Limb (tissue), 2 donors: ENCODE measurements at regions not wholly inside any gene's neighbourhood (a gene's known extent, or its start where the extent isn't known, plus 50 kb on each side); places are given as distances from the start of the nearest gene placed in this dataset.
"Not testable (repeated sequence)": the region's sequence is repeated elsewhere in the genome, so short reads cannot be mapped to it uniquely, and the experiment has no call there.

Source experiments
- DNase-seq, 2 donors: peaks; one replicate each; pipeline ENCODE4 v3.0.0-alpha.2; 2016; ENCODE audit errors: extremely low spot score in 2 of 2

DNA sequence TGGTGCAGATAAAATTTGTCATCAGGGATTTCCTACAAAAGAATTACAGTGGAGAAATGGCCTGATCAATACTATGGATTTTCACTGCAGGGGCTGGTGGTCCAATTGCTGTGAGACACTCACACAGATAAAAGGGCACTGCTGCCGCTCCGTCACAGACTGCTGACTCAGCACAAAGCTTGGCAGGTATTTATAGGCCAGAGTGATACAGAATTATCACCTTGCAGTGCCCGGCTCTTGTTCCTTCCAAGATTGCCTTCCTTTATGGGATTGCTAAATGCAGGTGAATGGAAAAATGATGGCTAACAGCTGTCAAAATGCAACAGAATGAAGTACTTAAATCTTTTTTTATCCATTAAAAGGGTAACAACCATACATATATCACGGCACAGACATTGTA is 247.8 kb upstream of the ZFP64 start:
- DNase-seq: no peak

DNA sequence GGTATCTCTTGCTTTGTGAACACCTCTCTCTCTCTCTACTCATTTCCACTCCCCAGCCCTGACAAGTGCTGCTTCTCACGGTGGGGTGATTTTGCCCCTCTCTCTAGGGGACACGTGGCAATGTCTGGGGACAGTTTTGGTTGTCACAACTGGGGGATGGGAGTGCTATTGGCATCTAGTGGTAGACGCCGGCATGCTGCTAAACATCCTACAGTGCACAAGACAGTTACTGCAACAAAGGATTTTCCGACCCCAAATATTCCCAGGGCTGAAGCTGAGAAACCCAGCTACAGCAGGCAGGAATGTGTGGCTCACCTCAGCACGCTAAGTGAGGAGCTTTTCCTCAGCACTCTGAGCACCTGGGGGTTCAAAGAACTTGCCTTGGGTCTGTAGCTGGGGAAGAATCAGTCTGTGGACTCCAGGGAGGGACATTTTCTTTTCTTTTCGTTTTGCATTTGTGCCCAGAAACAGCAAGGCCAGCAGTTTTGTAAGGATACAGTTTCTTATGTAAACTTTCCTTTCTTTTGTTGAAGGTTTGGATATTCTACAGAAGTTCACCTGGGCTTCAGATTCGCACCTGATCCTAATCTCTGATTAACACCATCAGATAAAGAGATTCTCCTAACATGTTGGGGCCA is 246.9 kb upstream of the ZFP64 start:
- no peak for DNase-seq

DNA sequence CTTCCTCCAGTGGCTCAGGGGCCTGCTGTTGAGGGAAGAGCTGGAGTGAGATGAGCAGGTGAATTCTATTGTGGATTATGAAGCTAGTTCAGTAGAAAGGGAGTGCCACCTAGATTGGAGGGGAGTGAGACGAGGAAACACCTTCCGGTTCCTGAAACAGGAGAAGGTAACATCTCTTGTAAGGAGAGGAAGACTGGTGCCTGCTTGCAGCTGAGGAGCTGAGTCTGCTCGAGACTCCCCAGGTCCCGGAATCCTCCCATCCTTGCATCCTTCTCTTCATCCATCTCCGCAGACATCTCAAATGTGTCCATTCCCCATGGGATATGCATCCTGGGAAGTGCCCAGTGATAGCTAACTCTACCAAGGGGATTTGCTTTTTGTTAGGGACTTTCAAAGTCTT is 242.9 kb upstream of the ZFP64 start:
- DNase-seq: no peak

DNA sequence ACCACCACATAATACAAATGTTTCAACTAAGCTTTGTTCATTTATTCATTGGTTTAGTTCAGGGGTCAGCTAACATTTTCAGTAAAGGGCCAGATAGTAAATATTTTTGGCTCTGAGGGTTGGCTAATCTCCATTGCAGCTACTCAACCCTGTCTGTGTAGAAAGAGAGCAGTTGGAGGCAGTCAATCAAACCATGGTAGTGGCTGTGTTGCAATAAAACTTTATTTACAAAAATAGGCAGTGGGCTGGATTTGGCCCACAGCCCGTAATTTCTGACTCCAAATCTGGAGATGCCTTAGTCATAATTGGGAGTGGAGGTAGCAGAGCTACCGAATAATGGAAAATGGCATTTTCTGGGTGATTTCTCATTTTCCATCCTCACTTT is 242.5 kb upstream of the ZFP64 start:
- DNase-seq: no peak

DNA sequence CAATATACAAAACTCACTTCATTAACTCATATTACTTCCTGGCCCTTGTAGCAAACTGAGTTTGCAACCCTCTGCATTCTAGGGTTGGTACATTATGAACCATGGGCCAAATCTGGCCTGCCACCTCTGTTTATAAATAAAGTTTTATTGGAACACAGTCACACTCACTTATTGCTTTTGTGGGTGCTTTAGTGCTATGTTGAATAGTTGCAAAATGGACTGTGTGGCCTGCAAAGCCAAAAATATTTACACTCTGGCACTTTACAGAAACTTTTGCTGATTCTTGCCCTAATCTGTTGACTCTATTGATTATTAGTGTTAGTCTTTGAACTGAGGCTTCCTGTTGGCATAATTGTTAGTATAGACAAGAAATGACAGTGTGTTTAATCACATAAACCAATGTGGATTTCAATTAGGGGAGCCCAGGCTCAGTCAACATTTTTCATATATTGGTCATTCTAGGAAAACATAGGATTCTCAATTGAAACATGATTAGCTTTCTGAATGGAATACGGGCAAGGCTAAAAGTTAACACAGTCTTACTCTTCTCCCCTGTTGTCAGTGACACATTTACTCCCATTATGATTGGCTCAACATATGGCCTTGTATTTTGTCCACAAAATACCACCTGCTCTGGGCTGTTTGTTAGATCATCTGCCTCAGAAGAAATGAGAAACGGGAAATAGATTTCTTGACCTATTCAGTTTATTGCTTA is 241.9 kb upstream of the ZFP64 start:
- no peak for DNase-seq

DNA sequence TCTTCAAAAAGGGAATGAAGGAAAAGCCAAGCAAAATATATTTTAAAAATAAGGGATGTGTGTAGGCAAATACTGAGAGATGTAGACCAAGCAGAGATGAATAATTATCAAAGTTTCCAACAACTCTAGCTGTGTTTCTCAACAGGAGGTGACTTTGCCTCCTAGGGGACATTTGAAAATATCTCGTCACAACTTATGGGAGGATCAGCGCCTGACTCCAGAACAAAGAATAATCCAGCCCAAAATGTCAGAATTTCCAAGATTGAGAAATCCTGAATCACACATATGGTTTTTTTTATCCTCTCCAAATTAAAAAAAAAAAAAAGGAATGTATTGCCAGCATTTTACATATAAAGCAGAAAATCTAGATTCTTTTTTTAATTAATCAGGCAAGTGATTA is 241.2 kb upstream of the ZFP64 start:
- no peak for DNase-seq

DNA sequence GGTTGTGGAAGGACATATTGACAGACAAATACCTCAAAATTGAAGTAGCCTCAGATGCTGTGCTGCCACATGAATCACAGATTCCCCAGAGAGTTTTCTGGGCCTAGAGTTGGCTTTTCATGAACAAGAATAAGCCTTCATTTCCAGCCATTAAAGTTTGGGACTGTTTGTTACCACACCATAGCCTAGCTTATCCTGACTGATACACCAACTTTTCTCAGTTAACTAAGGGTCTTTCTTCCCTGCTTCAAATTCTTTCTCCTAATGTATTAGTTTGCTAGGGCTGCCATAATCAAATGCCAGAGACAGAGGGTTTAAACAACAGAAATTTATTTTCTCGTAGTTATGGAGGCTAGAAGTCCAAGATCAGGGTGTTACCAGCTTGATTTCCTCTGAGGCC is 237.4 kb upstream of the ZFP64 start:
- no peak for DNase-seq

DNA sequence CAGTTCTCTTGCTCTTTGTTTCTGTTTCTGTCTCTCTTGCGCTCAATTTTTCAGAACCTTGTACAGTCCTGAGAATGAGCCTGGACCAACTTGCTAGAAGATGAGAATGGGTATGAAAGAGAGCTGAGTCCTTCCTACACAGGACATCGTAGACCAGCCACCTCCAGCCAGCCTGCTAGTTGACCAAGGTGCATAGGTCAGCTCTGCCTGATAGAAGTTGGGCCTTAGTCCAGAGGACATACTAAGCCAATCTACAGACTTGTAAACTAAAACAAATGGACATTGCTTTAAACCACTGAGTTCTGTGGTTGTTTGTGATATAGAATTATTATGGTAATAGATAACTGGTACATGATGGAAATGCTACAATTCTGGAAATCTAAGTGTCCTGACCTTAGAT is 236.4 kb upstream of the ZFP64 start:
- no peak for DNase-seq

DNA sequence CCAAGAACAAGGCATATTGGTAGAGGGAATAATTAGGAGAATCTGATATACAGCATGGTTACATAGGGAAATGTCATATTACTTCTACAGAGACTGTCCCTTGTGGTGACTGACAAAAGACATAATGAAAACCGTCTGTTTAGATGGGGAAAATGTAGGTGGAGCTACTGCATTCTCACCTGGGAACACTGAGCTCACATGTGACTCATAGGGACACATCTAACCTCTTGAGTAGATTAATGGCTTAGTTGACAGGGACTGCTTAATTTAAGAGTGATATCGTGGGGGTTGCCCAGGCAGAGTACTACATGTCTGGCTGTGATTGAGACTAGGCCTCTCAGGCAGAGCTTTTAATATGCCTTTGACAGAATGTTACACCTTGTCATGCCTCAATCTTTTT is 235.3 kb upstream of the ZFP64 start:
- no peak for DNase-seq

DNA sequence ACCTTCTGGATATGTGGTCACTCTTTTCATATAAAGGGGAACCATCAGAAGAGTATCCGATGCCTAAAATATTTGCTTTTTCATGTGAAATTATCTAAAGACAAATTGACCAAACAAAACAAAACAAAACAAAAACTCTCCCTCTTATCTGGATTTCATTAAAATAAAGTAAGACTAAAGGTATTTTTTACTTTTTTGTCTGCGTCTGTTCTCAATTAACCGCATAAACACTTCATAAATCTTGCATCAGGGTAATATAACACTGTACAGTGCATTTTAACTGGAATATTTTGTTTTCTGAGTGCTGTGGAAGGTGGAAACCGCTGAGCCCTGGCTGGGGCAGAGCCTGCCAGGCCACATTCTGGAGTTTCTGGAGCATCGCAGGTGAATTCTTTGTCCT is 234.1 kb upstream of the ZFP64 start:
- no peak for DNase-seq

DNA sequence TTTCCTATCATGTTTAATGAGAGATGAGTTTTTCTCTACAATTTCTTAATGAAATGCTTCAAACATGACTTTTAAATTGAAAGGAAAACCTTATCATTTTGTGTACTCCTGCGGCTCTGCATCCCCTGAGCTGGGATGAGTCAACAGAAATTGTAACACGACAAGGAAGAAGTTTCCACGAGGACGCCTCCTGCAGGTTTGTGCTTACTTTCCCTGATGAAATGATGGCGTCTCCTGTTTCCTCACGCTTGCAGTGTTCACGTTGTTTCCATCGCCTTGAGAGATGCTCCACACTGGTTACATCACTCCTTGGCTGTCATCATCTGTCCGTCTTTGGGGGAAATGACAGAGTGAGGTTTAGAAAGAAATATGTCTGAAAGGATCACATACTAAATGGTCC is 233.7 kb upstream of the ZFP64 start:
- DNase-seq: no peak

DNA sequence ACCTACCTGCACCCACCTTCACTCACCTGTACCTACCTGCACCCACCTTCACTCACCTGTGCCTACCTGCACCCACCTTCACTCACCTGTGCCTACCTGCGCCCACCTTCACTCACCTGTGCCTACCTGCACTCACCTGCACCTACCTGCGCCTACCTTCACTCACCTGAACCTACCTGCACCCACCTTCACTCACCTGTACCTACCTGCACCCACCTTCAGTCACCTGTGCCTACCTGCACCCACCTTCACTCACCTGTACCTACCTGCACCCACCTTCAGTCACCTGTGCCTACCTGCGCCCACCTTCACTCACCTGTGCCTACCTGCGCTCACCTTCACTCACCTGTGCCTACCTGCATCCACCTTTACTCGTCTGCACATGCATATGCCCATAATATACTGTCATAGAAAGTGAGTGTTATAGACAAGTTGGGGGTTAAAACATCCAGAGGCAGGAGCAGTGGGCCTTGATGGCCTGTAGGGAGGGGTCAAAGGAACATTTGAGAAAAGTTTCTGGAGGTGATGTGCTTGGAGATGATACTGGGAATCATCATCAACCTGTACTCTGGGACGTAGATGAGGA is 232.9 kb upstream of the ZFP64 start:
- not testable (repeated sequence) for DNase-seq

DNA sequence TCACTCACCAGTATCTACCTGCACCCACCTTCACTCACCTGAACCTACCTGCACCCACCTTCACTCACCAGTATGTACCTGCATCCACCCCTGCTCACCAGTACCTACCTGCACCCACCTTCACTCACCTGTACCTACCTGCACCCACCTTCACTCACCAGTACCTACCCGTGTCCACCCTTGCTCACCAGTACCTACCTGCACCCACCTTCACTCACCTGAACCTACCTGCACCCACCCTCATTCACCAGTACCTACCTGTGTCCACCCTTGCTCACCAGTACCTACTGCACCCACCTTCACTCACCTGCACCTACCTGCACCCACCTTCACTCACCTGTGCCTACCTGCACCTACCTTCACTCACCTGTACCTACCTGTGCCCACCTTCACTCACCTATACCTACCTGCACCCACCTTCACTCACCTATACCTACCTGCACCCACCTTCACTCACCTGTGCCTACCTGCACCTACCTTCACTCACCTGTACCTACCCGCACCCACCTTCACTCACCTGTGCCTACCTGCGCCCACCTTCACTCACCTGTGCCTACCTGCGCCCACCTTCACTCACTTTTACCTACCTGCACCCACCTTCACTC is 232.1 kb upstream of the ZFP64 start:
- peak in 1 of 2 donors; percentile 32 for DNase-seq

DNA sequence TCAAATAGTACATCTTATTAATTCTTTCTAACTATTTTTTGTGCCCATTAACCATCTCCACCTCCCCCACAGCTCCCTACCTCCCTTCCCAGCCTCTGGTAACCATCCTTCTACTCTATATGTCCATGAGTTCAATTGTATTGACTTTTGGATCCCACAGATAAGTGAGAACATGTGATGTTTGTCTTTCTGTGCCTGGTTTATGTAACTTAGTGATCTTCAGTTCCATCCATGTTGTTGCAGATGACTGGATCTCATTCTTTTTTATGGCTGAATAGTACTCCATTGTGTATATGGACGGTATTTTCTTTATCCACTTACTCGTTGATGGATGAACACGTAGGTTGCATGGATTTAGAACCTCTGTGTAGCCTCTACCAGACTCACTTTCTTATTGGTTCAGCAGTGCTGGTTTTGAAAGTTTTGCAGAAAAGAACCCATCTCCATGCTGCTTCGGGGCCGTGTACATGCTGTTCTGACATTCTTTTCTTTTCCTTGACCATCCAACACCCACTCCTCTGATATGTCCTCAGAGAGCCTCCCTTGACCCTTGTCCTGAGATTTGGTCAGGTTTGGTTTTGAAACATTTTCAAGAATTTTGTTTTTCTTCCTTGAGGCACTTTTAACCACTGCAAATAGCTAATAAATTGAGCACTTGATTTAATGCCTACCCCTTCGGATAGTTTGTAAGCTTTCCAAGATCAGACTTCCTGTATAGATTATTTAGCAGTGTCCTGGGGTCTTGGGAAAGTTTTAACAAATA is 231.2 kb upstream of the ZFP64 start:
- peak in 1 of 2 donors; percentile 23 for DNase-seq

DNA sequence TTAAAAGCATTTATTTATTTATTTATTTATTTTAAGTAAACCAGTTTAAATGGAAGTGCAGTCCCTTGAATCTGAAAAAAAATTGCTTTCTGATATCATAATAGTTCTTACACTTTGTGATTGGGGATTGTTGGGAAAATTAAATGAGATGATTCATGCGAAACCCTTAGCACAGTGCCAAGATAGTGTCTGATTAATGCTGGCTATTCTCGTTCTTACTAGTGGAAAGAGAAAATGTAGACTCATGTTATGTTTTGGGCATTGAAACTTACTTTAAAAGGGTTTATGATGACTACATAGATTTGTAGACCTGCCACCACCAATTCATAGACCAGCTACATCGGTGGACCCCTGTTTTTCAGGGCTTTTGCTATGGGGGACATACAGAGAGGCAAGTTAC is 229.2 kb upstream of the ZFP64 start:
- no peak for DNase-seq

DNA sequence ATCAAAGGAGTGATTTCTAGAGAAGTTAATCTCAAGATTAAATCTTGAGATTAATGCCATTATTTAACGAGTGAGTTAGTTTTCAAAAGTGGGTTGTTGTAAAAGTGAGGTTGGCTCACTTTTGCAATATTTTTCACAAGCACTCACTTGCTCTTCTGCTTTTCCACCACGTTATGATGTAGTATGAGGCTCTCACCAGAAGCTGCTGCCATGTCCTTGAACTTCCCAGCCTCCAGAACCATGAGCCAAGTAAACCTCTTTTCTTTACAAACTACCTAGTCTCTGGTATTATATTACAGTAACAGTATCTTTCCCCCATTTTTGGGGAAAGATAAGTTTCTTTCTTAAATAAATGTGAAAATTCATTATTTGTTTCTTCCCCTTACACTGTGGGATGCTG is 227.6 kb upstream of the ZFP64 start:
- DNase-seq: no peak

DNA sequence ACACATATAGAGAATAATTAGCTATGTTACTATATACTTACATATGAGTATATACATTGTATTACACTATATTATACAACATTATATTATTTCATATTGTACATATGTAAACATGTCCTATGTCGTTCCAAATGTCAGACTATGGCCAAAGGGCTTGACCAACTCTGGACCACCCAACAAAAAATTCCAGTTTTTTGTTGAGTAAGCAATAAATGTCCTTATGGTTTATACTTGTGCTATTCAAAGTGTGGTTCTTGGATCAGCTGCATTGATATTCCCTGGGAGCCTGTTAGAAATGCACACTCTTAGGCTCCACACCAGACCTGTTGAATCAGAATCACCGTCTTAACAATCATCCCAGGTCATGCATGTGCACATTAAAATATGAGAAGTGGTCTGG is 225.4 kb upstream of the ZFP64 start:
- no peak for DNase-seq

DNA sequence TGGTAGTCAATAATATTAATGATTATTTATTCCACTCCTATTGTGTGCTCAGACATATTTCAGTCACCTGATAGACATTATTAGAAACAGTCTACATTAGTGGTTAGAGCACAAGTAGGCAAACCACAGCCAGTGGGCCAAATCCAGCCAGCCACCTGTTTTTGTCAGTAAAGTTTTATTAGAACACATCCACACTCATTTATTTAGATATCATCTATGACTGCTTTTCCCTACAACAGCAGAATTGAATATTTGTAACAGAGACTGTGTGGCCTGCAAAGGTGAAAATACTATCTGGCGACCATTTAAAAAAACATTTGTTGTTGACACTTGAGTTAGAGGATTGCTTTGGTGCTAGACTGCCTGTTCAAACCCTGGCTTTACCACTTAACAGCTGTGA is 220.0 kb upstream of the ZFP64 start:
- DNase-seq: no peak

DNA sequence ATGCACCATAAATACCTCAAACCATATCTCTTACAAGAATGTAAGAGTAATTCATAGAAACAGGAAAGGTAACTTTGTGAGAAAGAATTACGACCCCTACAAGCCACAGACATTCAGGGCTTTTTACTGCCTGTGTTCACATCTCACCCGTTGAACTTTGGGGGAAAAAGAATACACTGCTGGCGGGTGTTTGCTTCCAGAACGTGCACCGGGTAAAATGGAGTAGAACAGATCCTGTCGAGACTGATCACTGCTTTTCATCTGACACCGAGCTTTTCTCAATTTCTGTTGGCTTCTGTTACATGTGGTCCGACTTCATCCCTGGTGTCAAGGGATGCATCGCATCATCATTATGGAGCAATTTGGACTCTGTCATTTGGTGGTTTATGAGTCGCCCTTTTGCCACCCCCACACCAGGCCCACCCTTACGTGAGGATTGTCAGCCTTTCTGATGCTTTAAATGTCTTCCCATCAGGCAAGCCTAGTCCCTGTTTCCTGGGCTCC is 219.2 kb upstream of the ZFP64 start:
- DNase-seq: no peak

DNA sequence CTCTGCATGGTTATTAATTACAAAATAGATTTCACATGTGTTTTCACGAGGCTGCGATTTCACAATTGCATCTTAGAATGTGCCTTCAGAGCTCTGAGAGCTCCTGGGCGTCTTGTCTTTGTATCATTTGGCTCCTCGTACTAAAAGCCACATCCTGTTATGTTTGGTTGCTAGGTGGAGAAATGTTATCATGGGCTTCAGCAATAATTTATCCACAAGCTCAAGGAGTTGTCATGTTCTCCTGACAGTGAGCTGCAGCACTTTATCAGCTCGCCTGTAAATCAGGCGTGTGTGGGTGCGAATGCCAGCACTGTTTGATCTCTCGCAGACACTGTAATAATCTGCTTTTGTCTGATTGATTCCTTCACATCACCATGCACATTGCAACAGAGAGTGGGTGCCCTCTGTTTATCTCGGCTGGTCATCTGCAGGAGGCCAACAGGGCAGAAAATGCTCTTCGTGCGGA is 218.6 kb upstream of the ZFP64 start:
- DNase-seq: peak in 1 of 2 donors; percentile 36

DNA sequence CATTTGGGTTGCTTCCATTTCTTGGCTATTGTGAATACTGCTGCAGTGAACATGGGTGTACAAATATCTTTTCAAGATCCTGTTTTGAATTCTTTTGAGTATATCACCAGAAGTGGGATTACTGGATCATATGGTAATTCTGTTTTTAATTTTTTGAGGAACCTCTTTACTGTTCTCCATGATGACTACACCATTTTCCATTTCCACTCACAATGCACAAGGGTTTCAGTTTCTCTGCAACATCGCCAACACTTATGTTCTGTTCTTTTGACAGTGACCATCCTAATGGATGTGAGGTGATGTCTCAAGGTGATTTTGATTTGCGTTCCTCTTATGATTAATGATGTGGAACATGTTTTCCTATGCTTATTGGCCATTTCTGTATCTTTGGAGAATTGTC is 214.4 kb upstream of the ZFP64 start:
- no peak for DNase-seq

DNA sequence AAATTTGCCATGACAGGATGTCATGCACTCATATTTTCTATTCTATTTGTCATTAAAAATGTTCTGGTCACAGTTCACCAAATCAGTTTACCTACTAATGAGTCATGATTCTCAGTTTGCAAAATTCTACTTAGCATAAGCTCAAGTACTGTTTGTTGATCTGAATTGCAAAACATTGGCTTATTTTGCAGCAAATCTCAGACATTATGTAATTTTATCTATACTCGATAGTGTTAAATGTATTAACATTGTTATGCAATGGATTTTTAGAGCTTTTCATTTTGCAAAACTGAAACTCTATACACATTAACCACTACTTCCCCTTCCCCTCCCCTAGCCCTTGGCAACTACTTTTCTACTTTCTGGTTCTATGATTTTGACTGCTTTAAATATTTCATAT is 213.8 kb upstream of the ZFP64 start:
- DNase-seq: no peak
